ENCODE measurements at regions not wholly inside any gene's neighbourhood (a gene's known extent, or its start where the extent isn't known, plus 50 kb on each side); places are given as distances from the start of the nearest gene placed in this dataset.

DNA sequence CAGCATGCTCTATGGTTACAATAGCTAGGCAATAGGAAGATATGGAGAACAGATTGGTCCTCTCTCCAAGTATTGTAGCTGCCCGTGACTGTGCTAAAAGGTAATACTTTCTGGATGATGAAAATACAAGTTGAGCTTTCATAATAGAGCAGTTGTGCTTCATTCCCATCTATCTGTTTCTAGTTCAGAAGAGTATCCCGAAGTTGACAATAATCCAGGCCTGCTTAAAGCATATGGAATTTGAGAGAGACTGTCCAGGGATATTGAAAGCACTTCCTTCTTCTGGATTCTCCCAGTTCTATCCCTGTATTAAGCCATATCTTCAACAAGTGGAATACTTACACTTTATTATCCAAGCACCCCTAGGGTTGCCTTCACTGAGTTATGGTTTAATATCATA, 350.4 kb downstream of the EFNA5 start (continued):
- TF ChIP-seq, protein P1, sequence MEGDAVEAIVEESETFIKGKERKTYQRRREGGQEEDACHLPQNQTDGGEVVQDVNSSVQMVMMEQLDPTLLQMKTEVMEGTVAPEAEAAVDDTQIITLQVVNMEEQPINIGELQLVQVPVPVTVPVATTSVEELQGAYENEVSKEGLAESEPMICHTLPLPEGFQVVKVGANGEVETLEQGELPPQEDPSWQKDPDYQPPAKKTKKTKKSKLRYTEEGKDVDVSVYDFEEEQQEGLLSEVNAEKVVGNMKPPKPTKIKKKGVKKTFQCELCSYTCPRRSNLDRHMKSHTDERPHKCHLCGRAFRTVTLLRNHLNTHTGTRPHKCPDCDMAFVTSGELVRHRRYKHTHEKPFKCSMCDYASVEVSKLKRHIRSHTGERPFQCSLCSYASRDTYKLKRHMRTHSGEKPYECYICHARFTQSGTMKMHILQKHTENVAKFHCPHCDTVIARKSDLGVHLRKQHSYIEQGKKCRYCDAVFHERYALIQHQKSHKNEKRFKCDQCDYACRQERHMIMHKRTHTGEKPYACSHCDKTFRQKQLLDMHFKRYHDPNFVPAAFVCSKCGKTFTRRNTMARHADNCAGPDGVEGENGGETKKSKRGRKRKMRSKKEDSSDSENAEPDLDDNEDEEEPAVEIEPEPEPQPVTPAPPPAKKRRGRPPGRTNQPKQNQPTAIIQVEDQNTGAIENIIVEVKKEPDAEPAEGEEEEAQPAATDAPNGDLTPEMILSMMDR (IDR thresholded peaks at IDR 0.05), result no peak
- TF ChIP-seq MEF2A (IDR thresholded peaks at IDR 0.05; ENCODE audit: borderline replicate concordance, low read depth), result no peak
- TF ChIP-seq FOSL2 (IDR thresholded peaks at IDR 0.05; ENCODE audit: borderline replicate concordance, low read depth), result no peak
- no peak for TF ChIP-seq SIN3A (IDR thresholded peaks at IDR 0.05; ENCODE audit: borderline replicate concordance, low read depth, low read length)
- TF ChIP-seq TCF12 (IDR thresholded peaks at IDR 0.05), result no peak
- no peak for TF ChIP-seq NFIC (IDR thresholded peaks at IDR 0.05; ENCODE audit: borderline replicate concordance)

DNA sequence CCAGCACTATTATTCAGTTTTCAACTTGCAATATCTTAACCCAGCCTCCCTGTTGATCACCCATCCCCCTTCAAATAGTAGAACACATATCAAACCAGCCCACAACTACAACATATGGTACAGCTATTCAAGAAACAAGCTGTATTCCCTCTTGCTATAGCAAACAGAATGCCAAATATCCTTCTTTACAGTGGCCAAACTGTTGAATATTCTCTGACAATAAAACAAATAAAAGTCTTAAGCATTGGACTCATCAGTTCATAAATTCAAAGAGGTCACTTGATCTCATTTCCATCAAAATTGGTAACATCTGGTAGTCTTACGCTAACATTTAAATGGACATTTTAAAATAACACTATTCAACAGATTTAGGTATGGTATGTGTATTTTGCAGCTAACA, 350.8 kb downstream of the EFNA5 start:
- Histone ChIP-seq H3K79me2 (ENCODE audit: insufficient read depth) (no peaks in the 10 kb centered on the region), H3K4me1 (ENCODE audit: control insufficient read depth in 1 of 2, insufficient read depth in 2 of 2, low read depth in 1 of 2, low read length in 1 of 2) (no peaks in the 10 kb centered on the region; a peak in 1 of 4 replicates), H3K9me2 (no peaks in the 10 kb centered on the region), H3F3A (replicated peaks; ENCODE audit: insufficient read depth) (no peaks in the 10 kb centered on the region), H3K27me3 (ENCODE audit: insufficient read depth) (no peaks in the 10 kb centered on the region), H3K9me3 (no peaks in the 10 kb centered on the region), H3K4me3 (ENCODE audit: low read depth in 2 of 2, low read length in 1 of 2) (no peak overlapping the region), H3K27ac (ENCODE audit: low read depth in 2 of 2, low read length in 1 of 2) (no peak overlapping the region), H4K20me1 (ENCODE audit: insufficient read depth) (no peaks in the 10 kb centered on the region), H3K9ac (no peak overlapping the region), H3K36me3 (replicated peaks in 1 of 2; ENCODE audit: control insufficient read depth in 1 of 2, insufficient read depth in 2 of 2, low read length in 1 of 2) (no peaks in the 10 kb centered on the region), H2AFZ (ENCODE audit: low read depth) (no peak overlapping the region), H3K4me2 (no peak overlapping the region)
- no peak for TF ChIP-seq EZH2phosphoT487 (IDR thresholded peaks at IDR 0.05; ENCODE audit: borderline replicate concordance, low read depth)
- TF ChIP-seq EP300 (IDR thresholded peaks at IDR 0.05; ENCODE audit: borderline replicate concordance in 1 of 2, low read depth in 1 of 2, low read length in 1 of 2), result no peak
- no peak for TF ChIP-seq CHD2 (IDR thresholded peaks at IDR 0.05; ENCODE audit: low read length, partially characterized antibody)
- TF ChIP-seq, protein P1 (IDR thresholded peaks at IDR 0.05), result no peak
- TF ChIP-seq, protein P2, sequence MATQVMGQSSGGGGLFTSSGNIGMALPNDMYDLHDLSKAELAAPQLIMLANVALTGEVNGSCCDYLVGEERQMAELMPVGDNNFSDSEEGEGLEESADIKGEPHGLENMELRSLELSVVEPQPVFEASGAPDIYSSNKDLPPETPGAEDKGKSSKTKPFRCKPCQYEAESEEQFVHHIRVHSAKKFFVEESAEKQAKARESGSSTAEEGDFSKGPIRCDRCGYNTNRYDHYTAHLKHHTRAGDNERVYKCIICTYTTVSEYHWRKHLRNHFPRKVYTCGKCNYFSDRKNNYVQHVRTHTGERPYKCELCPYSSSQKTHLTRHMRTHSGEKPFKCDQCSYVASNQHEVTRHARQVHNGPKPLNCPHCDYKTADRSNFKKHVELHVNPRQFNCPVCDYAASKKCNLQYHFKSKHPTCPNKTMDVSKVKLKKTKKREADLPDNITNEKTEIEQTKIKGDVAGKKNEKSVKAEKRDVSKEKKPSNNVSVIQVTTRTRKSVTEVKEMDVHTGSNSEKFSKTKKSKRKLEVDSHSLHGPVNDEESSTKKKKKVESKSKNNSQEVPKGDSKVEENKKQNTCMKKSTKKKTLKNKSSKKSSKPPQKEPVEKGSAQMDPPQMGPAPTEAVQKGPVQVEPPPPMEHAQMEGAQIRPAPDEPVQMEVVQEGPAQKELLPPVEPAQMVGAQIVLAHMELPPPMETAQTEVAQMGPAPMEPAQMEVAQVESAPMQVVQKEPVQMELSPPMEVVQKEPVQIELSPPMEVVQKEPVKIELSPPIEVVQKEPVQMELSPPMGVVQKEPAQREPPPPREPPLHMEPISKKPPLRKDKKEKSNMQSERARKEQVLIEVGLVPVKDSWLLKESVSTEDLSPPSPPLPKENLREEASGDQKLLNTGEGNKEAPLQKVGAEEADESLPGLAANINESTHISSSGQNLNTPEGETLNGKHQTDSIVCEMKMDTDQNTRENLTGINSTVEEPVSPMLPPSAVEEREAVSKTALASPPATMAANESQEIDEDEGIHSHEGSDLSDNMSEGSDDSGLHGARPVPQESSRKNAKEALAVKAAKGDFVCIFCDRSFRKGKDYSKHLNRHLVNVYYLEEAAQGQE (IDR thresholded peaks at IDR 0.05; ENCODE audit: low read depth, low read length), result no peak
- no peak for DNase-seq
- POLR2A ChIA-PET, result no interaction called here
- CTCF ChIA-PET, result no interaction called here
- 93% methylated on average over 1 of the region's 1 CpG for WGBS (ENCODE audit: low lambda C conversion rate)
